ENCODE measurements at regions not wholly inside any gene's neighbourhood (a gene's known extent, or its start where the extent isn't known, plus 50 kb on each side); places are given as distances from the start of the nearest gene placed in this dataset.

- no peak for DNase-seq (ENCODE audit: low read depth)
Measured at GRCh38 chr13:26932465-26932864, 171.9 kb upstream of the GPR12 start.

- peak; percentile 34 for DNase-seq (ENCODE audit: low read depth)
Measured at GRCh38 chr13:26929971-26930730, 169.6 kb upstream of the GPR12 start.

- DNase-seq (ENCODE audit: low read depth) = no peak
Measured at GRCh38 chr13:26927511-26927910, 166.9 kb upstream of the GPR12 start.

- DNase-seq (ENCODE audit: low read depth) = no peak
Measured at GRCh38 chr13:26926371-26926770, 165.8 kb upstream of the GPR12 start.

GRCh38 chr13:26923824-26924605 lies 163.4 kb upstream of the GPR12 start:
- no peak for DNase-seq (ENCODE audit: low read depth)

GRCh38 chr13:26921918-26922317 lies 161.3 kb upstream of the GPR12 start:
- no peak for DNase-seq (ENCODE audit: low read depth)

GRCh38 chr13:26920614-26921355 lies 160.2 kb upstream of the GPR12 start:
- no peak for DNase-seq (ENCODE audit: low read depth)

GRCh38 chr13:26919732-26920131 lies 159.1 kb upstream of the GPR12 start:
- DNase-seq (ENCODE audit: low read depth) = no peak

GRCh38 chr13:26919311-26919710 lies 158.7 kb upstream of the GPR12 start:
- DNase-seq (ENCODE audit: low read depth) = no peak

GRCh38 chr13:26914624-26915023 lies 154.0 kb upstream of the GPR12 start:
- DNase-seq (ENCODE audit: low read depth) = no peak

GRCh38 chr13:26914148-26914547 lies 153.6 kb upstream of the GPR12 start:
- DNase-seq (ENCODE audit: low read depth) = no peak

GRCh38 chr13:26910754-26911465 lies 150.3 kb upstream of the GPR12 start:
- DNase-seq (ENCODE audit: low read depth) = no peak

- no peak for DNase-seq (ENCODE audit: low read depth)
Measured at GRCh38 chr13:26909477-26909876, 148.9 kb upstream of the GPR12 start.

- DNase-seq (ENCODE audit: low read depth) = no peak
Measured at GRCh38 chr13:26908126-26908525, 147.5 kb upstream of the GPR12 start.

- no peak for DNase-seq (ENCODE audit: low read depth)
Measured at GRCh38 chr13:26899202-26899601, 138.6 kb upstream of the GPR12 start.

- DNase-seq (ENCODE audit: low read depth) = no peak
Measured at GRCh38 chr13:26897706-26898550, 137.3 kb upstream of the GPR12 start.

- DNase-seq (ENCODE audit: low read depth) = no peak
Measured at GRCh38 chr13:26896986-26897668, 136.5 kb upstream of the GPR12 start.

GRCh38 chr13:26895808-26896466 lies 135.4 kb upstream of the GPR12 start:
- DNase-seq (ENCODE audit: low read depth) = no peak

GRCh38 chr13:26895081-26895807 lies 134.7 kb upstream of the GPR12 start:
- no peak for DNase-seq (ENCODE audit: low read depth)

Measured in T-helper 22 cell (primary cell).